Breast epithelium (tissue), 3 donors: ENCODE measurements at regions not wholly inside any gene's neighbourhood (a gene's known extent, or its start where the extent isn't known, plus 50 kb on each side); places are given as distances from the start of the nearest gene placed in this dataset.

Source experiments
- CTCF ChIP-seq, 3 donors: fragments of 450-650 bp; IDR thresholded peaks; one replicate each; pipeline ENCODE4 v1.5.1; 2016 to 2017; ENCODE audit warnings: antibody characterized with exemption in 3 of 3, mild to moderate bottlenecking in 3 of 3, moderate library complexity in 3 of 3
- POLR2A ChIP-seq: fragments of 450-650 bp; IDR thresholded peaks from one replicate; pipeline ENCODE4 v1.6.1; 2016; ENCODE audit warnings: antibody characterized with exemption, mild to moderate bottlenecking, moderate library complexity
- POLR2AphosphoS5 ChIP-seq, 3 donors: sonication (generic); formaldehyde crosslinking; IDR thresholded peaks; one replicate each; pipeline ENCODE4 v1.6.1; 2017; ENCODE audit warnings: antibody characterized with exemption in 3 of 3

GRCh38 chr11:135031205-135031989 lies 619.4 kb upstream of the B3GAT1 start:
- TF ChIP-seq POLR2A (no peak), CTCF (IDR thresholded peaks at IDR 0.05) (no peak), POLR2AphosphoS5 (IDR thresholded peaks at IDR 0.05) (no peak)
